CD4-positive, alpha-beta memory T cell (primary cell): ENCODE measurements at regions not wholly inside any gene's neighbourhood (a gene's known extent, or its start where the extent isn't known, plus 50 kb on each side); places are given as distances from the start of the nearest gene placed in this dataset.

Experiments
- CTCF ChIA-PET: fragments of 350-600 bp; sonication (Branson Sonifier 250); formaldehyde crosslinking; loops from one replicate; lab custom pipeline; 2021; ENCODE audit warnings: inconsistent platforms; ENCODE audit not compliant: partially characterized antibody; lab: Charles Lee
- POLR2A ChIA-PET: fragments of 350-600 bp; sonication (Branson Sonifier 250); formaldehyde crosslinking; loops from one replicate; lab custom pipeline; 2021; ENCODE audit not compliant: partially characterized antibody; lab: Charles Lee
- DNase-seq, 5 donors: peaks; one replicate each; pipeline versions ENCODE4 v3.0.0 to v3.0.0-alpha.2; 2020 to 2022; ENCODE audit warnings: mixed read lengths in 1 of 5
- H3K27ac ChIP-seq: one replicate; pipeline ENCODE4 v1.7.0; 2013; ENCODE audit warnings: low read depth, low read length
- H3K27me3 ChIP-seq: 2 replicates; pipeline ENCODE4 v1.7.0; 2013; ENCODE audit warnings: mild to moderate bottlenecking, low read length, moderate library complexity; ENCODE audit not compliant: insufficient read depth
- H3K36me3 ChIP-seq: 2 replicates; pipeline ENCODE4 v1.7.0; 2013; ENCODE audit warnings: mild to moderate bottlenecking, low read length, moderate library complexity; ENCODE audit not compliant: insufficient read depth
- H3K4me1 ChIP-seq: 2 replicates; pipeline ENCODE4 v1.7.0; 2013; ENCODE audit warnings: mild to moderate bottlenecking, low read length, moderate library complexity; ENCODE audit not compliant: insufficient read depth
- H3K4me3 ChIP-seq, 2 donors: one replicate each; pipeline ENCODE4 v1.7.0; 2013; ENCODE audit warnings: low read length in 2 of 2, mild to moderate bottlenecking in 1 of 2
- H3K9me3 ChIP-seq, 2 donors: one replicate each; pipeline ENCODE4 v1.7.0; 2013; ENCODE audit warnings: low read length in 2 of 2, control low read depth in 1 of 2; ENCODE audit not compliant: control insufficient read depth in 1 of 2
- H3K27ac Mint-ChIP-seq, 7 donors: one replicate each; pipeline ENCODE4 v1.8.0; 2020 to 2021; ENCODE audit warnings: mixed read lengths in 7 of 7, mild to moderate bottlenecking in 6 of 7, inconsistent platforms in 3 of 7, moderate library complexity in 3 of 7
- H3K27me3 Mint-ChIP-seq, 2 donors: one replicate each; pipeline ENCODE4 v1.8.0; 2020 to 2021; ENCODE audit warnings: mixed read lengths in 2 of 2
- H3K36me3 Mint-ChIP-seq, 2 donors: one replicate each; pipeline ENCODE4 v1.8.0; 2020 to 2021; ENCODE audit warnings: mixed read lengths in 2 of 2, inconsistent platforms in 1 of 2, mild to moderate bottlenecking in 1 of 2
- H3K4me1 Mint-ChIP-seq, 4 donors: one replicate each; pipeline ENCODE4 v1.8.0; 2020 to 2021; ENCODE audit warnings: mixed read lengths in 4 of 4, mild to moderate bottlenecking in 1 of 4
- H3K4me3 Mint-ChIP-seq, 8 donors: one replicate each; pipeline ENCODE4 v1.8.0; 2020 to 2021; ENCODE audit warnings: mixed read lengths in 8 of 8, mild to moderate bottlenecking in 7 of 8, moderate library complexity in 6 of 8, inconsistent platforms in 3 of 8
- H3K9me3 Mint-ChIP-seq, 8 donors: one replicate each; pipeline ENCODE4 v1.8.0; 2020 to 2021; ENCODE audit warnings: mixed read lengths in 8 of 8, mild to moderate bottlenecking in 5 of 8, inconsistent platforms in 3 of 8, moderate library complexity in 1 of 8
- intact Hi-C: fragments of 100-400 bp; cut with micrococcal nuclease; formaldehyde crosslinking; loops from one replicate; pipeline ENCODE4 v1.15.1; 2023

GRCh38 chr6:95142101-95142500, 435.2 kb upstream of the MANEA start:
- H3K4me1 Mint-ChIP-seq: no peaks in the 10 kb centered on the region
- H3K27me3 Mint-ChIP-seq: no peaks in the 10 kb centered on the region
- ChIA-PET POLR2A (no interaction called here), CTCF (no interaction called here)
- Histone ChIP-seq H3K36me3 (no peaks in the 10 kb centered on the region), H3K9me3 (no peaks in the 10 kb centered on the region), H3K4me3 (no peak overlapping the region), H3K27ac (no peak overlapping the region), H3K27me3 (no peaks in the 10 kb centered on the region), H3K4me1 (no peaks in the 10 kb centered on the region)
- H3K36me3 Mint-ChIP-seq: no peaks in the 10 kb centered on the region
- intact Hi-C loops: no loop called here
- peaks cover 0 to 2% (median 0%) of the 10 kb centered on the region in 8 donors for H3K9me3 Mint-ChIP-seq
- no peak overlapping the region for H3K27ac Mint-ChIP-seq
- DNase-seq: no peak
- no peak overlapping the region for H3K4me3 Mint-ChIP-seq

- H3K36me3 ChIP-seq: no peaks in the 10 kb centered on the region
- Mint-ChIP-seq H3K9me3 (peaks cover 0 to 2% (median 0%) of the 10 kb centered on the region in 8 donors), H3K27ac (no peak overlapping the region), H3K27me3 (no peaks in the 10 kb centered on the region), H3K36me3 (no peaks in the 10 kb centered on the region), H3K4me1 (no peaks in the 10 kb centered on the region), H3K4me3 (no peak overlapping the region)
- H3K27ac ChIP-seq: no peak overlapping the region
- CTCF ChIA-PET: no interaction called here
- no peak for DNase-seq
- POLR2A ChIA-PET: no interaction called here
- no peaks in the 10 kb centered on the region for H3K4me1 ChIP-seq
- no peaks in the 10 kb centered on the region for H3K27me3 ChIP-seq
- no peaks in the 10 kb centered on the region for H3K9me3 ChIP-seq
- intact Hi-C loops: no loop called here
- no peak overlapping the region for H3K4me3 ChIP-seq
These were observed 434.5 kb upstream of the MANEA start for GRCh38 chr6:95142661-95143335.

GRCh38 chr6:95143408-95144180, 433.7 kb upstream of the MANEA start:
- Histone ChIP-seq H3K27me3 (no peaks in the 10 kb centered on the region), H3K4me3 (no peak overlapping the region), H3K36me3 (no peaks in the 10 kb centered on the region), H3K4me1 (no peaks in the 10 kb centered on the region), H3K9me3 (no peaks in the 10 kb centered on the region), H3K27ac (no peak overlapping the region)
- Mint-ChIP-seq H3K4me3 (no peak overlapping the region), H3K9me3 (peaks cover 0 to 2% (median 0%) of the 10 kb centered on the region in 8 donors), H3K27ac (no peak overlapping the region), H3K27me3 (no peaks in the 10 kb centered on the region), H3K36me3 (no peaks in the 10 kb centered on the region), H3K4me1 (no peaks in the 10 kb centered on the region)
- DNase-seq: no peak
- POLR2A ChIA-PET: no interaction called here
- CTCF ChIA-PET: no interaction called here
- intact Hi-C loops: no loop called here

- Mint-ChIP-seq H3K27me3 (no peaks in the 10 kb centered on the region), H3K4me3 (no peak overlapping the region), H3K4me1 (no peaks in the 10 kb centered on the region), H3K9me3 (peaks cover 0 to 2% (median 0%) of the 10 kb centered on the region in 8 donors), H3K27ac (peak overlapping the region in 1 of 7 donors; percentile 45), H3K36me3 (no peaks in the 10 kb centered on the region)
- Histone ChIP-seq H3K4me3 (no peak overlapping the region), H3K27me3 (no peaks in the 10 kb centered on the region), H3K36me3 (no peaks in the 10 kb centered on the region), H3K4me1 (no peaks in the 10 kb centered on the region), H3K27ac (no peak overlapping the region), H3K9me3 (no peaks in the 10 kb centered on the region)
- ChIA-PET POLR2A (no interaction called here), CTCF (no interaction called here)
- intact Hi-C loops: no loop called here
- no peak for DNase-seq
These were observed 431.9 kb upstream of the MANEA start for GRCh38 chr6:95145457-95145856.

GRCh38 chr6:95159557-95159956, 417.8 kb upstream of the MANEA start:
- Histone ChIP-seq H3K27me3 (no peaks in the 10 kb centered on the region), H3K4me1 (no peaks in the 10 kb centered on the region), H3K9me3 (no peaks in the 10 kb centered on the region), H3K27ac (no peak overlapping the region), H3K4me3 (no peak overlapping the region), H3K36me3 (no peaks in the 10 kb centered on the region)
- intact Hi-C loops: no loop called here
- ChIA-PET POLR2A (no interaction called here), CTCF (no interaction called here)
- Mint-ChIP-seq H3K4me3 (no peak overlapping the region), H3K27me3 (no peaks in the 10 kb centered on the region), H3K4me1 (no peaks in the 10 kb centered on the region), H3K36me3 (no peaks in the 10 kb centered on the region), H3K9me3 (peaks cover 0 to 4% (median 0%) of the 10 kb centered on the region in 8 donors), H3K27ac (no peak overlapping the region)
- DNase-seq: no peak

GRCh38 chr6:95169775-95170174, 407.6 kb upstream of the MANEA start:
- no peaks in the 10 kb centered on the region for H3K27me3 ChIP-seq

GRCh38 chr6:95175927-95176675, 401.2 kb upstream of the MANEA start:
- H3K9me3 Mint-ChIP-seq: no peaks in the 10 kb centered on the region
- no peaks in the 10 kb centered on the region for H3K36me3 Mint-ChIP-seq
- H3K27me3 Mint-ChIP-seq: no peaks in the 10 kb centered on the region
- CTCF ChIA-PET: no interaction called here
- POLR2A ChIA-PET: no interaction called here
- DNase-seq: no peak
- H3K4me1 Mint-ChIP-seq: no peaks in the 10 kb centered on the region
- Histone ChIP-seq H3K4me3 (no peak overlapping the region), H3K27me3 (no peaks in the 10 kb centered on the region), H3K4me1 (no peaks in the 10 kb centered on the region), H3K9me3 (no peaks in the 10 kb centered on the region), H3K36me3 (no peaks in the 10 kb centered on the region), H3K27ac (no peak overlapping the region)
- no peak overlapping the region for H3K4me3 Mint-ChIP-seq
- no peak overlapping the region for H3K27ac Mint-ChIP-seq
- intact Hi-C loops: no loop called here

More at GRCh38 chr6:95169775-95170174, 407.6 kb upstream of the MANEA start:
- ChIA-PET CTCF (no interaction called here), POLR2A (no interaction called here)
- no peak overlapping the region for H3K27ac ChIP-seq
- Mint-ChIP-seq H3K9me3 (no peaks in the 10 kb centered on the region), H3K27me3 (no peaks in the 10 kb centered on the region), H3K4me3 (no peak overlapping the region), H3K27ac (no peak overlapping the region), H3K4me1 (no peaks in the 10 kb centered on the region), H3K36me3 (no peaks in the 10 kb centered on the region)
- no peak overlapping the region for H3K4me3 ChIP-seq
- no peak for DNase-seq
- no peaks in the 10 kb centered on the region for H3K36me3 ChIP-seq
- H3K9me3 ChIP-seq: no peaks in the 10 kb centered on the region
- H3K4me1 ChIP-seq: no peaks in the 10 kb centered on the region
- intact Hi-C loops: no loop called here
